Ascending aorta (tissue), 2 donors: ENCODE measurements at regions not wholly inside any gene's neighbourhood (a gene's known extent, or its start where the extent isn't known, plus 50 kb on each side); places are given as distances from the start of the nearest gene placed in this dataset.

Experiments used
- DNase-seq, 2 donors: peaks; one replicate each; pipeline ENCODE4 v3.0.0-alpha.2; 2019; ENCODE audit warnings: low spot score in 2 of 2
- H3K27ac ChIP-seq, 2 donors: fragments of 200-600 bp; sonication (generic); one replicate each; pipeline ENCODE4 v1.5.1; 2016 to 2017; ENCODE audit warnings: mild to moderate bottlenecking in 1 of 2
- H3K27me3 ChIP-seq: fragments of 200-600 bp; sonication (generic); one replicate; pipeline ENCODE4 v1.5.1; 2017
- H3K36me3 ChIP-seq, 2 donors: fragments of 200-600 bp; sonication (generic); one replicate each; pipeline ENCODE4 v1.5.1; 2016
- H3K4me1 ChIP-seq, 2 donors: fragments of 200-600 bp; sonication (generic); one replicate each; pipeline ENCODE4 v1.5.1; 2016 to 2017; ENCODE audit warnings: mild to moderate bottlenecking in 1 of 2
- H3K4me3 ChIP-seq, 2 donors: fragments of 200-600 bp; sonication (generic); one replicate each; pipeline ENCODE4 v1.5.1; 2016 to 2017; ENCODE audit warnings: mild to moderate bottlenecking in 1 of 2
- H3K9me3 ChIP-seq, 2 donors: fragments of 200-600 bp; sonication (generic); one replicate each; pipeline ENCODE4 v1.5.1; 2016
- intact Hi-C: fragments of 100-400 bp; cut with DNase I; formaldehyde crosslinking; loops from one replicate; pipeline ENCODE4 v1.15.1; 2023
- TF ChIP-seq, protein P1 (sequence below), 3 experiments: fragments of 200-600 bp in 2 of 3; fragments of 450-650 bp in 1 of 3; sonication (generic) in 2 of 3; IDR thresholded peaks; one replicate each; pipeline ENCODE4 v1.5.1; 2016 to 2019; ENCODE audit warnings: antibody characterized with exemption in 3 of 3, mild to moderate bottlenecking in 1 of 3, moderate library complexity in 1 of 3

DNA sequence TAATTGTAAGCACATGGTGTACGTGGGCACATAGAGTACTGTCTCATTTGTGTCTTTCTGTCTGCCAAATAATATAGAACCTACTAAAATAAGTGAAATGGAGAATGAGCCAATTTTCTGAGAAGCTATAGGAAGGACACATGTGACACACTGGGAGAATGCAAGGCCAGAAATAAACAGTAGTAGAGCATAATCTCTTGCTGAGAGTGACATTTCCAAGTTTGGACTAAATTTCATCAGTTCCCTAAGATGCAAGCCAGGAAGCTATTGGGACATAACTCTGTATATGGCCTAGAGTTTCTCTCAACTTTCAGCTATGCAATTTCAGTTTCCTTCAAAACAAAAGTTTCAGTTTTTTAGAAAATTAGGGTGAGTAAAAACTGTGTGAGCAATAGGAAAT lies 638.7 kb downstream of the PCDH18 start:
- Histone ChIP-seq H3K27me3 (no peaks in the 10 kb centered on the region), H3K36me3 (no peaks in the 10 kb centered on the region), H3K9me3 (no peaks in the 10 kb centered on the region), H3K4me3 (no peak overlapping the region), H3K27ac (no peak overlapping the region), H3K4me1 (no peaks in the 10 kb centered on the region)
- DNase-seq = no peak
- TF ChIP-seq, protein P1, sequence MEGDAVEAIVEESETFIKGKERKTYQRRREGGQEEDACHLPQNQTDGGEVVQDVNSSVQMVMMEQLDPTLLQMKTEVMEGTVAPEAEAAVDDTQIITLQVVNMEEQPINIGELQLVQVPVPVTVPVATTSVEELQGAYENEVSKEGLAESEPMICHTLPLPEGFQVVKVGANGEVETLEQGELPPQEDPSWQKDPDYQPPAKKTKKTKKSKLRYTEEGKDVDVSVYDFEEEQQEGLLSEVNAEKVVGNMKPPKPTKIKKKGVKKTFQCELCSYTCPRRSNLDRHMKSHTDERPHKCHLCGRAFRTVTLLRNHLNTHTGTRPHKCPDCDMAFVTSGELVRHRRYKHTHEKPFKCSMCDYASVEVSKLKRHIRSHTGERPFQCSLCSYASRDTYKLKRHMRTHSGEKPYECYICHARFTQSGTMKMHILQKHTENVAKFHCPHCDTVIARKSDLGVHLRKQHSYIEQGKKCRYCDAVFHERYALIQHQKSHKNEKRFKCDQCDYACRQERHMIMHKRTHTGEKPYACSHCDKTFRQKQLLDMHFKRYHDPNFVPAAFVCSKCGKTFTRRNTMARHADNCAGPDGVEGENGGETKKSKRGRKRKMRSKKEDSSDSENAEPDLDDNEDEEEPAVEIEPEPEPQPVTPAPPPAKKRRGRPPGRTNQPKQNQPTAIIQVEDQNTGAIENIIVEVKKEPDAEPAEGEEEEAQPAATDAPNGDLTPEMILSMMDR (IDR thresholded peaks at IDR 0.05) = no peak
- intact Hi-C loops = no loop called here

DNA sequence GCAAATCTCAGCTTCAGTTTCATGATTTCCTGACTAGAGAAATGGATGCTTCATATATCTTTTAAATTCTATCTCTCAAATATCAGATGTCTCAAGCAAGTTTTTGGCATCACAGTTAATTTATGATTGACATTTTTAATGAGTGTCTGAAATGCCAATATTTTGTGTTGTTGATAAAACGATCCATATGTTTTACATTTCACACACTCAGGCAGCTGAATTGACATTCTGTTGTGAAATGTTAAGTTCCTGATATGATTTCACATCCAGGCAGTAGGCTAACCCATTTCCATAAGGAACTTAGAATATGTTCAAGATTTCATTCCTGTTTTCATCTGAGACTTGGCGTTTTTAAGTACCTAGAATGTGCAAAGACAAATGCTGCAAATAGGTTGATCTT lies 650.6 kb downstream of the PCDH18 start:
- intact Hi-C loops = no loop called here
- no peak overlapping the region for H3K4me3 ChIP-seq

DNA sequence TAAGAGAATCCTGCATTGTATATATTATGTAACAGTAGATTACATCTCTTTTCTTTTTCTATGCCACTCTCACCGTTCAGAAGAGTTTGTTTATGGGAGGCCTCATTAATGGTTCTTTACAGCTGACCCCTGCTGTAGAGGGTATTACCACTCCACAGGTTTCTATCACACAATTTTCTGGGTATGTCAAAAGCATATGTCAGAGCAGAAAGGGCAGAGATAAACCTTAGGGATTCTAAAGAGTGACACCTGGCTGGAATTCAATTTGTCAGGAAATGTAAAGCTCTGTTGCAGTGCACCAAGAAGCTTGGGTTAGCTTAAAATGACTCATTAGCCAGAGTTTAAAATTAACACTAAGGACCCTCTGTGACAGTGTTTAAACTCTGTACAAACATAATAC lies 658.7 kb downstream of the PCDH18 start:
- no peak for DNase-seq
- Histone ChIP-seq H3K4me3 (no peak overlapping the region), H3K36me3 (no peaks in the 10 kb centered on the region), H3K9me3 (no peaks in the 10 kb centered on the region), H3K27ac (no peak overlapping the region), H3K27me3 (no peaks in the 10 kb centered on the region), H3K4me1 (no peaks in the 10 kb centered on the region)
- intact Hi-C loops = no loop called here
- TF ChIP-seq, protein P1 (IDR thresholded peaks at IDR 0.05) = no peak

More for the DNA sequence above, 650.6 kb downstream of the PCDH18 start:
- H3K27ac ChIP-seq = no peak overlapping the region
- H3K36me3 ChIP-seq = no peaks in the 10 kb centered on the region
- H3K9me3 ChIP-seq = no peaks in the 10 kb centered on the region
- TF ChIP-seq, protein P1 (IDR thresholded peaks at IDR 0.05) = no peak
- no peaks in the 10 kb centered on the region for H3K4me1 ChIP-seq
- H3K27me3 ChIP-seq = no peaks in the 10 kb centered on the region
- no peak for DNase-seq

DNA sequence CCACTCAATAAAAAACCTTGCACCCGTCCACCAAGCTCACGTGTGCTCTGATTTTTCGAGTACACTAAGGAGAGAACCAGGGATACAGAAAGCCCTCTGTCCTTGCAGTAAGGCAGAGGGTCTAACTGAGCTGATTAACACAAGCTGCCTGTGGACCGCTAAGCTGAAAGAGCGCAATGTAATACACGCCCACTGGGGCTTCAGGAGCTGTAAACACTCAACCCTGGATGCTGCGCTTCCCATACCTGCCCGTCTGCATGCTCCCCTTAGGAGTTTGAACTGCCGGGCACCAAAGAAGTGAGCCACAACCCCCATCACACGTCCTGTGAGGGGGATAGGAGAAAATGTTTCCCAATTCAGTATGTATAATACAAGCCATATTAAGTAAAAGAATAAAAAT lies 664.8 kb downstream of the PCDH18 start:
- H3K27ac ChIP-seq = no peak overlapping the region
- no peaks in the 10 kb centered on the region for H3K9me3 ChIP-seq
- TF ChIP-seq, protein P1 (IDR thresholded peaks at IDR 0.05) = no peak
- DNase-seq = no peak
- no peak overlapping the region for H3K4me3 ChIP-seq
- no peaks in the 10 kb centered on the region for H3K36me3 ChIP-seq
- no peaks in the 10 kb centered on the region for H3K27me3 ChIP-seq
- intact Hi-C loops = no loop called here
- no peaks in the 10 kb centered on the region for H3K4me1 ChIP-seq

DNA sequence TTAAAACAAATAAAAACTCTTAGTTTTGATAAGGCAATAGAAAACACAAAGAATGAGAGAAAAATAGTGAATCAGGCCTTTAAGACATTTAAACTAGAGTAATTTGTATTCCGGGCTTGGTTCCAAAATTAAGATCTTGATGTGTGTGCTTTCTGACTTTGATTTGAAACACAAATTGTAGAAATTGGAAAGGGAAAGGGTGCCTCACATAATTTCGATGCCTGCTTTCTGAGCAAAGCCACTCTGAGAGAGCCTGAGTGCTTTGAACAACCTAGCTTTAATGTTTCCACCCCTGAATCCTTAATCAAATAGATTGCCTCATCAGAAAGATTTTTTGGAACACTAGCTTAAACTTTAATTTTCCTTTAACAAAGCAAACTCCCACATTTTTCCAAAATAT lies 666.8 kb downstream of the PCDH18 start:
- intact Hi-C loops = no loop called here
- no peak overlapping the region for H3K27ac ChIP-seq

More for the DNA sequence above, 666.8 kb downstream of the PCDH18 start:
- TF ChIP-seq, protein P1 (IDR thresholded peaks at IDR 0.05) = no peak
- Histone ChIP-seq H3K4me1 (no peaks in the 10 kb centered on the region), H3K9me3 (no peaks in the 10 kb centered on the region), H3K4me3 (no peak overlapping the region), H3K36me3 (no peaks in the 10 kb centered on the region), H3K27me3 (no peaks in the 10 kb centered on the region)
- no peak for DNase-seq
